Left cardiac atrium (tissue), 4 donors: ENCODE measurements at regions not wholly inside any gene's neighbourhood (a gene's known extent, or its start where the extent isn't known, plus 50 kb on each side); places are given as distances from the start of the nearest gene placed in this dataset.
"Not testable (repeated sequence)": the region's sequence is repeated elsewhere in the genome, so short reads cannot be mapped to it uniquely, and the experiment has no call there.

Experiments
- ATAC-seq, 2 donors: fragments of 200-7000 bp; cut with Tn5 transposase; one replicate each; pipeline ENCODE4 v1.9.1; 2020; ENCODE audit warnings: mild to moderate bottlenecking in 2 of 2, moderate library complexity in 2 of 2
- DNase-seq: peaks from one replicate; pipeline ENCODE4 v3.0.0-alpha.2; 2020
- intact Hi-C, 2 donors: fragments of 100-400 bp; cut with DNase I; formaldehyde crosslinking; loops; one replicate each; pipeline versions ENCODE4 v1.14.1 to v1.15.1; 2022 to 2023
- donor health status: DM: no; HTN: yes; CAD: no.
- donor health status: DM: no; HTN: yes; CAD: no; lungs with severe emphysema.
- donor health status: DM: yes; HTN: yes; CAD: no.
- donor health status: Dilated cardiomyopathy.

GRCh38 chr12:131210506-131211339 lies 257.0 kb downstream of the ADGRD1 start:
- DNase-seq (no peak), ATAC-seq (no peak)

GRCh38 chr12:131211340-131211938 lies 257.7 kb downstream of the ADGRD1 start:
- intact Hi-C loops = no loop called here
- ATAC-seq (no peak), DNase-seq (no peak)

More at GRCh38 chr12:131210506-131211339, 257.0 kb downstream of the ADGRD1 start:
- intact Hi-C loops = no loop called here

GRCh38 chr12:131213896-131214442 lies 260.3 kb downstream of the ADGRD1 start:
- intact Hi-C loops = no loop called here
- ATAC-seq (no peak), DNase-seq (no peak)

GRCh38 chr12:131214936-131215335 lies 261.2 kb downstream of the ADGRD1 start:
- intact Hi-C loops, DNase-seq, ATAC-seq: not testable (repeated sequence)

- ATAC-seq, intact Hi-C loops, DNase-seq: not testable (repeated sequence)
These were observed 262.9 kb downstream of the ADGRD1 start for GRCh38 chr12:131216587-131216986.

GRCh38 chr12:131217024-131217586 lies 263.4 kb downstream of the ADGRD1 start:
- no peak for DNase-seq
- intact Hi-C loops = no loop called here
- ATAC-seq = no peak

- intact Hi-C loops = no loop called here
- ATAC-seq (no peak), DNase-seq (no peak)
These were observed 264.6 kb downstream of the ADGRD1 start for GRCh38 chr12:131218026-131218922.

- DNase-seq = no peak
- ATAC-seq = no peak
- intact Hi-C loops = no loop called here
These were observed 265.4 kb downstream of the ADGRD1 start for GRCh38 chr12:131218923-131219669.

GRCh38 chr12:131219670-131220330 lies 266.1 kb downstream of the ADGRD1 start:
- DNase-seq (no peak), ATAC-seq (no peak)
- intact Hi-C loops = no loop called here

- DNase-seq = no peak
- intact Hi-C loops = no loop called here
- no peak for ATAC-seq
These were observed 266.6 kb downstream of the ADGRD1 start for GRCh38 chr12:131220331-131220685.

GRCh38 chr12:131221061-131221956 lies 267.6 kb downstream of the ADGRD1 start:
- DNase-seq (no peak), ATAC-seq (no peak)
- intact Hi-C loops = no loop called here

GRCh38 chr12:131221957-131222328 lies 268.2 kb downstream of the ADGRD1 start:
- no peak for ATAC-seq
- DNase-seq = no peak
- intact Hi-C loops = no loop called here

- DNase-seq = no peak
- ATAC-seq = peak in 1 of 2 donors; percentile 53
- intact Hi-C loops = no loop called here
These were observed 268.8 kb downstream of the ADGRD1 start for GRCh38 chr12:131222329-131223139.

- intact Hi-C loops = no loop called here
- DNase-seq (no peak), ATAC-seq (no peak)
These were observed 269.6 kb downstream of the ADGRD1 start for GRCh38 chr12:131223171-131223761.

GRCh38 chr12:131223791-131224225 lies 270.1 kb downstream of the ADGRD1 start:
- DNase-seq (no peak), ATAC-seq (no peak)
- intact Hi-C loops = no loop called here
